Fibroblast of lung (primary cell): ENCODE measurements at regions not wholly inside any gene's neighbourhood (a gene's known extent, or its start where the extent isn't known, plus 50 kb on each side); places are given as distances from the start of the nearest gene placed in this dataset.

Experiments used
- DNase-seq, 2 donors: peaks; one replicate each; pipeline versions ENCODE4 v3.0.0 to v3.0.0-alpha.2; 2010; ENCODE audit warnings: low read depth in 2 of 2
- H2AFZ ChIP-seq: 2 replicates; pipeline ENCODE4 v1.5.1; 2012; ENCODE audit warnings: low read length, control low read depth, inconsistent platforms
- H3K27ac ChIP-seq: 2 replicates; pipeline ENCODE4 v1.5.1; 2011; ENCODE audit warnings: low read length, control low read depth; ENCODE audit not compliant: insufficient read depth
- H3K27me3 ChIP-seq: 2 replicates; pipeline ENCODE4 v1.5.1; 2011; ENCODE audit warnings: mild to moderate bottlenecking, low read length; ENCODE audit not compliant: control insufficient read depth, insufficient read depth
- H3K36me3 ChIP-seq: 2 replicates; pipeline ENCODE4 v1.5.1; 2011; ENCODE audit warnings: low read length; ENCODE audit not compliant: control insufficient read depth, insufficient read depth
- H3K4me1 ChIP-seq: 2 replicates; pipeline ENCODE4 v1.5.1; 2011; ENCODE audit warnings: low read length; ENCODE audit not compliant: control insufficient read depth, insufficient read depth; ENCODE audit errors: extremely low read depth
- H3K4me2 ChIP-seq: 2 replicates; pipeline ENCODE4 v1.5.1; 2011; ENCODE audit warnings: low read length, control low read depth; ENCODE audit not compliant: insufficient read depth; ENCODE audit errors: extremely low read depth
- H3K4me3 ChIP-seq, 4 experiments: fragments of 200-600 bp in 1 of 4; sonication (generic) in 1 of 4; replicated peaks in 1 of 4; 2 replicates each; pipeline ENCODE4 v1.5.1; 2011 to 2016; ENCODE audit warnings: low read length in 4 of 4, low read depth in 3 of 4, mild to moderate bottlenecking in 3 of 4, control low read depth in 2 of 4, inconsistent platforms in 1 of 4, mixed read lengths in 1 of 4; ENCODE audit not compliant: insufficient read depth in 1 of 4; ENCODE audit errors: control extremely low read depth in 1 of 4
- H3K79me2 ChIP-seq: 2 replicates; pipeline ENCODE4 v1.5.1; 2012; ENCODE audit warnings: mild to moderate bottlenecking, low read length, inconsistent platforms; ENCODE audit not compliant: control insufficient read depth, insufficient read depth
- H3K9ac ChIP-seq: 2 replicates; pipeline ENCODE4 v1.5.1; 2011; ENCODE audit warnings: mild to moderate bottlenecking, low read length, control low read depth; ENCODE audit not compliant: insufficient read depth
- H3K9me3 ChIP-seq: 2 replicates; pipeline ENCODE4 v1.5.1; 2012; ENCODE audit warnings: low read depth, low read length; ENCODE audit not compliant: control insufficient read depth, insufficient read depth
- H4K20me1 ChIP-seq: 2 replicates; pipeline ENCODE4 v1.5.1; 2011; ENCODE audit warnings: low read length; ENCODE audit not compliant: control insufficient read depth, insufficient read depth; ENCODE audit errors: extremely low read depth
- CTCF ChIP-seq, 2 donors: IDR thresholded peaks in 1 of 2; conservative IDR thresholded peaks in 1 of 2; 1 replicate in 1 of 2; 2 replicates in 1 of 2; pipeline ENCODE4 v1.5.1; 2011 to 2012; ENCODE audit warnings: low read length in 2 of 2, control low read depth in 1 of 2, inconsistent platforms in 1 of 2, low read depth in 1 of 2, mild to moderate bottlenecking in 1 of 2
- EZH2 ChIP-seq: IDR thresholded peaks from 2 replicates; pipeline ENCODE4 v1.5.1; 2012; ENCODE audit warnings: low read length, control low read depth, mild to moderate bottlenecking; ENCODE audit errors: missing control alignments

DNA sequence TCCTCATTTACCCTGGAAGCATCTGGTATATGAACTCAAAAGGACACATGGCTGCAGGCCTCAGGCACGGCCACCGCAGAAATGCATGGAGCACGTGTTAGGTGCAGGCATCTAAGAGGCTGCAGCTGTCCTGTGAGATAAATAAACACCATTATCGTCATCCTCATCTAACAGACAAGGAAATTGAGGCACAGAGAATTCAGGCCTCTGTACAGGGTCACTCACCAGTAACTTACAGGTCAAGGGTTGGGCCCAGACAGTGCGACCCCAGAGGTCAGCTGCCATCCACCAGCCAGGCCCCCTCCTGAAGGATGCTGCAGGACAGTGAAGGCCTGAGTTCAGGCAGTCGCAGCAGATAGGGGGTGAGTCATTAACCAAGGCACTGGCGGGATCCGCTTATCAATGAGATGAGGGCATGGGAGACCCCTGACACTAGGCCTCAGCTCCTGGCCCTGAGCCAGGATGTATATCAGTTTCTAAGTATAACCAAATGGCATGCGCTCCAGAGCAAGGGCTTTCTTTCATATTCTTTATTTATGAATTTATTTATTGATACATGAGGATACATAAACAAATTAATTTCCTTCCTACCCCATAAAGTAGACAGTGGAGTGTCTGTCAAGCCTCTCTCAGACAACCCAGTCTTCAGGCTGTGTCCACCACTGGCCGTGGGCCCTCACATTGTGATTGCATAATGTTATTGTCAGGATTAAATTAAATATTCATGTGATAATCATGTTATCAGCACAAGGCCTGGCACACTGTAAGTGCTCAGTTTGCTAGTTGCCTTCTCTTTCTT, 316.9 kb downstream of the QKI start:
- no peaks in the 10 kb centered on the region for H4K20me1 ChIP-seq
- H3K4me3 ChIP-seq = no peak overlapping the region
- no peak overlapping the region for H2AFZ ChIP-seq
- H3K79me2 ChIP-seq = no peaks in the 10 kb centered on the region
- H3K27ac ChIP-seq = no peak overlapping the region
- no peak overlapping the region for H3K4me2 ChIP-seq
- H3K4me1 ChIP-seq = no peaks in the 10 kb centered on the region
- H3K9me3 ChIP-seq = no peaks in the 10 kb centered on the region
- TF ChIP-seq EZH2 = no peak
- TF ChIP-seq CTCF (conservative IDR thresholded peaks at IDR 0.05 in 1 of 2, IDR thresholded peaks at IDR 0.05 in 1 of 2; ENCODE audit: low read depth in 1 of 2, low read length in 2 of 2) = no peak
- H3K27me3 ChIP-seq = no peaks in the 10 kb centered on the region
- no peak overlapping the region for H3K9ac ChIP-seq
- no peaks in the 10 kb centered on the region for H3K36me3 ChIP-seq
- no peak for DNase-seq

DNA sequence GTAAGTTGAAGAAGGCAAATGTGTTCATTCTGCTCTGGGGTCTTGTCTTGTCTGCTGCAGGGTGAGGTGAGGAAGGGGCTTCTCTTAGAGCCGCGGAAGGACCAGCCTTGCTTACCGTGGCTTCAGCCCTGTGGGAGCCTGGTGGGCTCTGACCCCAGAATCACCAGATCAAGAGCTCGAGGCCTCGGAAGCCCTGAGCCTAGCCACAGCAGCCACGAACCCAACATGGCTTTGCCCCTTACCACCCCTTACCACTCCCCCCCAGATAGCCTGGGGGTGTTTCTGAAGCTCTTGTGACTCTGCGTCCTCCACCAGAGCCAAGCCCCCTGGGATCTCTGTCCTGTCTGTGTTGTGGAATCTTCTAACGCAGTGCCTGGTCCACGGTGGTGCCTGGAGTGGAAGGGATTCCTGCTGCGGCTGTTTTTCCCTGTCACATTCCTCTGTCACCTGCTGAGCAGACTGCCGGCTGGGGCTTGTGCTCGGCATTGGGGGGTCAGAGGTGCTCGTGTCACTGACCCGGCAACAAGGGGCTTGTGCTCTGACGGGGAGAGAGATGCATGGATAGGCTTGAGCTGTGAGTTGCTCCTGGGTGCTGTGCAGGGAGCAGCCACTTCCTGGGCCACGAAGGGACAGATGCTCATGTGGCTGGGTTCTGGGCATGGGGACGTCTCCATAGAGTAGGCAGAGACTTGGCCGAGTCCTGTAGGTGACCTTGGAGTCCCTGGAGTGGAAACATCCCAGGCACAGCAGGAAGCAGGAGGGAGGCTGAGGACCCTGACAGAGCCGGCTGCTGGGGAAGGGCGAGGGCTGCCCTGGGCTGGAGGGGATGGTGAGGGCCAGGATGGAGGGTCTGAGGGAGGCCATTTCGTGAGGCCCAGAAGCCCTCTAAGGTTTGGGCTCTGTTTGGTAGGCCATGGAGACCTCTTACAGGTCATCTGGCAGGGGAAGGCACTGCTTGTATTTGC, 316.0 kb downstream of the QKI start:
- H2AFZ ChIP-seq = no peak overlapping the region
- no peaks in the 10 kb centered on the region for H3K9me3 ChIP-seq
- H3K27ac ChIP-seq = no peak overlapping the region
- no peaks in the 10 kb centered on the region for H3K4me1 ChIP-seq
- no peak overlapping the region for H3K9ac ChIP-seq
- no peaks in the 10 kb centered on the region for H3K27me3 ChIP-seq
- H3K4me2 ChIP-seq = no peak overlapping the region
- DNase-seq = no peak
- TF ChIP-seq EZH2 (no peak), CTCF (conservative IDR thresholded peaks at IDR 0.05 in 1 of 2, IDR thresholded peaks at IDR 0.05 in 1 of 2; ENCODE audit: low read depth in 1 of 2, low read length in 2 of 2) (no peak)
- no peaks in the 10 kb centered on the region for H3K36me3 ChIP-seq
- no peaks in the 10 kb centered on the region for H4K20me1 ChIP-seq
- no peak overlapping the region for H3K4me3 ChIP-seq
- H3K79me2 ChIP-seq = no peaks in the 10 kb centered on the region

DNA sequence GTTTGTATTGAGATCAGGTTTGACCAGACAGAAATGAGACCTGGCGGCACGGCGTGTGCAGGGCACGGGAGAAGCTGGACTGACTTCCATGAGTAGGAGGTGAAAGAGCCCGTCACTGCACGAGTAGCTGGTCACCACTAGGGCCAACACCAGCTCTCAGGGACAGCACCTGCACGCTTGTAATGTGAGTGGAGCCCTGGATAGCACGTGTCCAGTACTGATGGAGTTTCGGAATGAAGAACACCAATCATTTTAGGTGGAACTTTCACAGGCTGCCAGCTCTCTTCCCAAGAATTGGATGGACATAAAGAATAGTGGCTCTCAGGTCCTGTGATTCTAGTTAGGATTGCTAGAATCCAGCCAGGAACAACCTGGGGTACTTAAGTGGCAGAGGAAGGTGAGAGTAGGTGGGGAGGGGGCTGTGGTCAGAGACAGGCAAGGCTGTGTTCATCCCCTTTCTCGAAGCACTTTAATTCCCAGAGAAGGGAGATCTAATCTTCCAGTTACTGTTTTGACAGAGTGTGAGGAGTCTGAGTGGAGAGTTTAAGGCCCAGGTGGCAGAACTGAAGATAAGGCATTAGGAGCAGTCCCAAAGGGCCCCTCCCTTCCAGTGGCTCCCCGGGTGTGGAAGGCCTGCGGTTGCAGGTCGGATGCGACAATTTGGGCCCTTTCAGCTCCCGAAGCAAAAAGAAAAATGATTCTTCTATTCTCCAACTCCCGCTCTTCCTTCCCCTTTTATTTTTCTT, 314.8 kb downstream of the QKI start:
- no peaks in the 10 kb centered on the region for H3K79me2 ChIP-seq

More for the DNA sequence above, 314.8 kb downstream of the QKI start:
- Histone ChIP-seq H3K27ac (no peak overlapping the region), H2AFZ (no peak overlapping the region), H3K9ac (no peak overlapping the region), H3K27me3 (no peaks in the 10 kb centered on the region), H3K36me3 (no peaks in the 10 kb centered on the region), H4K20me1 (no peaks in the 10 kb centered on the region), H3K4me3 (no peak overlapping the region), H3K4me2 (no peak overlapping the region), H3K9me3 (no peaks in the 10 kb centered on the region), H3K4me1 (no peaks in the 10 kb centered on the region)
- TF ChIP-seq EZH2 (no peak), CTCF (conservative IDR thresholded peaks at IDR 0.05 in 1 of 2, IDR thresholded peaks at IDR 0.05 in 1 of 2; ENCODE audit: low read depth in 1 of 2, low read length in 2 of 2) (no peak)
- DNase-seq = no peak
